ENCODE measurements at regions not wholly inside any gene's neighbourhood (a gene's known extent, or its start where the extent isn't known, plus 50 kb on each side); places are given as distances from the start of the nearest gene placed in this dataset.
"Not testable (repeated sequence)": the region's sequence is repeated elsewhere in the genome, so short reads cannot be mapped to it uniquely, and the experiment has no call there.

DNA sequence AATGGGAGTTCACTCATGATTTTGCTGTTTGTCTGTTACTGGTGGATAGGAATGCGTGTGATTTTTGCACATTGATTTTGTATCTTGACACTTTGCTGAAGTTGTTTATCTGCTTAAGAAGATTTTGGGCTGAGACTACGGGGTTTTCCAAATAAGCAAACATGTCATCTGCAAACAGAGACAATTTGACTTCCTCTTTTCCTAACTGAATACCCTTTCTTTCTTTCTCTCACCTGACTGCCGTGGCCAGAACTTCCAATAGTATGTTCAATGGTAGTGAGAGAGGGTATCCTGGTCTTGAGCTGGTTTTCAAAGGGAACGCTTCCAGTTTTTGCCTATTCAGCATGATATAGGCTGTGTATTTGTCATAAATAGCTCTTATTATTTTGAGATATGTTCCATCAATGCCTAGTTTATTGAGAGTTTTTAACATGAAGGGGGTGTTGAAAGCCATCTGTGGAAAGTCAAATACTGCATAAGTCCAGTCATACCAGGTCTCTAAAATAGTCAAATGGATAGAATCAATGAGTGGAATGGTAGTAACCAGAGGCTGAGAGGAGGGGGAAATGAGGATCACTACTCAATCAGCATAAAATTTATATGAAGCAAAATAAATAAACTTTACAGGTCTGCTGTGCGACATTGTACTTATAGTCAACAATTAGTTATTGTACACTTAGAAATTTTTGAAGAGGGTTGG lies 610.4 kb upstream of the ADGRB3 start:
- Histone ChIP-seq H3K4me1 (ENCODE audit: insufficient read depth) (no peaks in the 10 kb centered on the region), H2AFZ (no peak overlapping the region), H3K27ac (no peak overlapping the region), H3K9me3 (ENCODE audit: low read depth) (no peaks in the 10 kb centered on the region), H3K4me3 (no peak overlapping the region), H4K20me1 (ENCODE audit: insufficient read depth, poor library complexity, severe bottlenecking) (no peaks in the 10 kb centered on the region), H3K36me3 (replicated peaks; ENCODE audit: insufficient read depth, low read depth) (no peaks in the 10 kb centered on the region), H3K4me2 (no peak overlapping the region), H3K9me2 (replicated peaks; ENCODE audit: insufficient read depth) (no peaks in the 10 kb centered on the region), H3K27me3 (no peaks in the 10 kb centered on the region), H3K79me2 (no peaks in the 10 kb centered on the region)
- no peak for DNase-seq (ENCODE audit: low spot score)
- TF ChIP-seq, protein P1, sequence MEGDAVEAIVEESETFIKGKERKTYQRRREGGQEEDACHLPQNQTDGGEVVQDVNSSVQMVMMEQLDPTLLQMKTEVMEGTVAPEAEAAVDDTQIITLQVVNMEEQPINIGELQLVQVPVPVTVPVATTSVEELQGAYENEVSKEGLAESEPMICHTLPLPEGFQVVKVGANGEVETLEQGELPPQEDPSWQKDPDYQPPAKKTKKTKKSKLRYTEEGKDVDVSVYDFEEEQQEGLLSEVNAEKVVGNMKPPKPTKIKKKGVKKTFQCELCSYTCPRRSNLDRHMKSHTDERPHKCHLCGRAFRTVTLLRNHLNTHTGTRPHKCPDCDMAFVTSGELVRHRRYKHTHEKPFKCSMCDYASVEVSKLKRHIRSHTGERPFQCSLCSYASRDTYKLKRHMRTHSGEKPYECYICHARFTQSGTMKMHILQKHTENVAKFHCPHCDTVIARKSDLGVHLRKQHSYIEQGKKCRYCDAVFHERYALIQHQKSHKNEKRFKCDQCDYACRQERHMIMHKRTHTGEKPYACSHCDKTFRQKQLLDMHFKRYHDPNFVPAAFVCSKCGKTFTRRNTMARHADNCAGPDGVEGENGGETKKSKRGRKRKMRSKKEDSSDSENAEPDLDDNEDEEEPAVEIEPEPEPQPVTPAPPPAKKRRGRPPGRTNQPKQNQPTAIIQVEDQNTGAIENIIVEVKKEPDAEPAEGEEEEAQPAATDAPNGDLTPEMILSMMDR (IDR thresholded peaks at IDR 0.05; ENCODE audit: poor library complexity) = no peak
- TF ChIP-seq EZH2 (IDR thresholded peaks at IDR 0.05; ENCODE audit: borderline replicate concordance) (no peak), EZH2phosphoT487 (IDR thresholded peaks at IDR 0.05; ENCODE audit: low read depth, severe bottlenecking, unreplicated experiment) (no peak)
- 81% methylated on average over 5 of the region's 5 CpGs for WGBS (ENCODE audit: low lambda C conversion rate, missing lambda C conversion rate)

DNA sequence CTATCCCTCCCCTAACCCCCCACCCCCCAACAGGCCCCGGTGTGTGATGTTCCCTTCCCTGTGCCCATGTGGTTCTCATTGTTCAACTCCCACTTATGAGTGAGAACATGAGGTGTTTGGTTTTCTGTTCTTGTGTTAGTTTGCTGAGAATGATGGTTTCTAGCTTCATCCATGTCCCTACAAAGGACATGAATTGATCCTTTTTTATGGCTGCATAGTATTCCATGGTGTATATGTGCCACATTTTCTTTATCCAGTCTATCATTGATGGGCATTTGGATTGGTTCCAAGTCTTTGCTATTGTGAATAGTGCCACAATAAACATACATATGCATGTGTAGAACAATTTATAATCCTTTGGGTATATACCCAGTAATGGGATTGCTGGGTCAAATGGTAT lies 612.1 kb upstream of the ADGRB3 start:
- not testable (repeated sequence) for H3K4me3 ChIP-seq, H2AFZ ChIP-seq
- WGBS (ENCODE audit: low lambda C conversion rate, missing lambda C conversion rate) = 91% methylated on average over 1 of the region's 1 CpG

DNA sequence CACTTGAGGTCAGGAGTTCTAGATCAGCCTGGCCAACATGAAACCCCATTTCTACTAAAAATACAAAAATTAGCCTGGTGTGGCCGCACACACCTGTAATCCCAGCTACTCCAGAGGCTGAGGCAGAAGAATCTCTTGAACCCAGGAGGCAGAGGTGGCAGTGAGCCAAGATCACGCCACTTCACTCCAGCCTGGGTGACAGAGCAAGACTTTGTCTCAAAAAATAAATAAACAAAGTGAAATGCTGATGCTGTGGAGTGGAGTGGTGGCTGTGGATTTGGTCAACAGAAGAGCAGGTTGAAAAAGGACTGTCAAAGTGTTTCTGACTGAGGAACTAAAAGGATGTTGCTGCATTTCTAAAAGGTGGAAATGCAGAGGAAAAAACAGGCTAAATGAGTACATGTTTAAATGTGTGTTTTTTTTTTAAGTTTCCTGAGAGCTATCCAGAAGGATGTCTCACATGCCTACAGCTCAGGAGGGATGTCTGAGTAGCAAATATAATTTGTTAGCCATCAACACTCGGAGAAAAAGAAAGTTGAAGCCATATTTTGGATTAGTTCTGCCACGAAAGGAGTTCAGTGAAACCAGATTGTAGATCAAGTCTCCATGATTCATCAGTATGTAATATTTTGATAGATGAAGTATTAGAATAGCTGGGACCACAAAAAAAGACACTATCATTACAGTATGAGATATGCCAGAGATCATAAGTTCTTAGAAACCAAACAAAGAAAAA lies 621.1 kb upstream of the ADGRB3 start:
- no peak overlapping the region for H3K4me3 ChIP-seq
- H3K4me1 ChIP-seq (ENCODE audit: insufficient read depth) = no peaks in the 10 kb centered on the region
- TF ChIP-seq EZH2 (IDR thresholded peaks at IDR 0.05; ENCODE audit: borderline replicate concordance) (no peak), EZH2phosphoT487 (IDR thresholded peaks at IDR 0.05; ENCODE audit: low read depth, severe bottlenecking, unreplicated experiment) (no peak)
- TF ChIP-seq, protein P1 (IDR thresholded peaks at IDR 0.05; ENCODE audit: poor library complexity) = no peak
- DNase-seq (ENCODE audit: low spot score) = no peak
- H3K9me3 ChIP-seq (ENCODE audit: low read depth) = no peaks in the 10 kb centered on the region
- H3K36me3 ChIP-seq (replicated peaks; ENCODE audit: insufficient read depth, low read depth) = no peaks in the 10 kb centered on the region
- no peak overlapping the region for H3K27ac ChIP-seq
- no peaks in the 10 kb centered on the region for H3K79me2 ChIP-seq
- 80% methylated on average over 4 of the region's 4 CpGs for WGBS (ENCODE audit: low lambda C conversion rate, missing lambda C conversion rate)
- H3K4me2 ChIP-seq = no peak overlapping the region
- H2AFZ ChIP-seq = no peak overlapping the region
- H4K20me1 ChIP-seq (ENCODE audit: insufficient read depth, poor library complexity, severe bottlenecking) = no peaks in the 10 kb centered on the region
- H3K27me3 ChIP-seq = no peaks in the 10 kb centered on the region
- no peaks in the 10 kb centered on the region for H3K9me2 ChIP-seq (replicated peaks; ENCODE audit: insufficient read depth)

More for the DNA sequence above, 612.1 kb upstream of the ADGRB3 start:
- H3K27ac ChIP-seq; H3K36me3 ChIP-seq (replicated peaks; ENCODE audit: insufficient read depth, low read depth); H3K9me3 ChIP-seq (ENCODE audit: low read depth); DNase-seq (ENCODE audit: low spot score); H4K20me1 ChIP-seq (ENCODE audit: insufficient read depth, poor library complexity, severe bottlenecking); H3K9me2 ChIP-seq (replicated peaks; ENCODE audit: insufficient read depth); H3K27me3 ChIP-seq; H3K4me2 ChIP-seq; H3K4me1 ChIP-seq (ENCODE audit: insufficient read depth); H3K79me2 ChIP-seq: not testable (repeated sequence)

DNA sequence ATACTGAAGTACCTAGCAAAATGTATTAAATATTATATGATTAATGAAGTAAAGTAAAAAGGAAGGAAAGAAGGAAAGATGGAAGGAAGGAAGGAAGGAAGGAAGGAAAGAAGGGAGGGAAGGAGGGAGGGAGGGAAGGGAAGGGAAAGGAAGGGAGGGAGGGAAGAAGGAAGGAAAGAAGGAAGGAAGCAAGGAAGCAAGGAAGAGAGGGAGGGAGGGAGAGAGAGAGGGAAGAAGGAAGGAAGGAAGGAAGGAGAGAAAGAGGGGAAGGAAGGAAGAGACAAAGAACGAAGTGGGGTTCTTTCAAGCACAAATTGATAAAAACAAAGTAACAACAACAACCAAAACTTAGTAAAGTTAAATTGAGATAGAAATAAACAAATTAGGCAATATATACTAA lies 622.3 kb upstream of the ADGRB3 start:
- Histone ChIP-seq H2AFZ (no peak overlapping the region), H3K9me2 (replicated peaks; ENCODE audit: insufficient read depth) (no peaks in the 10 kb centered on the region), H3K4me2 (no peak overlapping the region), H3K4me1 (ENCODE audit: insufficient read depth) (no peaks in the 10 kb centered on the region), H3K27me3 (no peaks in the 10 kb centered on the region), H3K36me3 (replicated peaks; ENCODE audit: insufficient read depth, low read depth) (no peaks in the 10 kb centered on the region), H4K20me1 (ENCODE audit: insufficient read depth, poor library complexity, severe bottlenecking) (no peaks in the 10 kb centered on the region), H3K9me3 (ENCODE audit: low read depth) (no peaks in the 10 kb centered on the region), H3K27ac (no peak overlapping the region), H3K4me3 (no peak overlapping the region), H3K79me2 (no peaks in the 10 kb centered on the region)
- no peak for DNase-seq (ENCODE audit: low spot score)
- TF ChIP-seq, protein P1 (IDR thresholded peaks at IDR 0.05; ENCODE audit: poor library complexity) = no peak
- TF ChIP-seq EZH2phosphoT487 (IDR thresholded peaks at IDR 0.05; ENCODE audit: low read depth, severe bottlenecking, unreplicated experiment) (no peak), EZH2 (IDR thresholded peaks at IDR 0.05; ENCODE audit: borderline replicate concordance) (no peak)
- 86% methylated on average over 1 of the region's 1 CpG for WGBS (ENCODE audit: low lambda C conversion rate, missing lambda C conversion rate)

All from hepatocyte (in vitro differentiated cells).